Skin of body (tissue), 1 donor: ENCODE measurements at regions not wholly inside any gene's neighbourhood (a gene's known extent, or its start where the extent isn't known, plus 50 kb on each side); places are given as distances from the start of the nearest gene placed in this dataset.

ENCODE experiments used
- DNase-seq: peaks from one replicate; lab custom pipeline; 2025; lab: John Stamatoyannopoulos, UW

GRCh38 chr15:66901336-66902100 lies 163.9 kb upstream of the SMAD3 start:
- no peak for DNase-seq

- no peak for DNase-seq
Measured at GRCh38 chr15:66905185-66905584, 160.2 kb upstream of the SMAD3 start.

GRCh38 chr15:66905954-66906353 lies 159.4 kb upstream of the SMAD3 start:
- no peak for DNase-seq

- DNase-seq: peak; percentile 39
Measured at GRCh38 chr15:66906668-66907614, 158.5 kb upstream of the SMAD3 start.

- DNase-seq: peak; percentile 28
Measured at GRCh38 chr15:66907826-66908743, 157.3 kb upstream of the SMAD3 start.

GRCh38 chr15:66908744-66909095 lies 156.7 kb upstream of the SMAD3 start:
- DNase-seq: no peak

- DNase-seq: no peak
Measured at GRCh38 chr15:66909381-66909890, 156.0 kb upstream of the SMAD3 start.

- DNase-seq: no peak
Measured at GRCh38 chr15:66911131-66911700, 154.2 kb upstream of the SMAD3 start.

GRCh38 chr15:66912001-66912400 lies 153.4 kb upstream of the SMAD3 start:
- DNase-seq: no peak

- no peak for DNase-seq
Measured at GRCh38 chr15:66912441-66912840, 153.0 kb upstream of the SMAD3 start.

GRCh38 chr15:66917904-66918448 lies 147.4 kb upstream of the SMAD3 start:
- no peak for DNase-seq

GRCh38 chr15:66919421-66919820 lies 146.0 kb upstream of the SMAD3 start:
- no peak for DNase-seq

- DNase-seq: no peak
Measured at GRCh38 chr15:66921319-66921915, 144.0 kb upstream of the SMAD3 start.

- DNase-seq: no peak
Measured at GRCh38 chr15:66922608-66923007, 142.8 kb upstream of the SMAD3 start.

GRCh38 chr15:66923438-66923881 lies 141.9 kb upstream of the SMAD3 start:
- DNase-seq: no peak

GRCh38 chr15:66924889-66925288 lies 140.5 kb upstream of the SMAD3 start:
- DNase-seq: no peak

- DNase-seq: no peak
Measured at GRCh38 chr15:66925721-66926120, 139.7 kb upstream of the SMAD3 start.

GRCh38 chr15:66927201-66928077 lies 138.0 kb upstream of the SMAD3 start:
- DNase-seq: no peak

- no peak for DNase-seq
Measured at GRCh38 chr15:66928101-66928500, 137.3 kb upstream of the SMAD3 start.
